Adrenal gland (tissue), 9 donors: ENCODE measurements at regions not wholly inside any gene's neighbourhood (a gene's known extent, or its start where the extent isn't known, plus 50 kb on each side); places are given as distances from the start of the nearest gene placed in this dataset.

ENCODE experiments used
- DNase-seq, 7 donors: peaks; one replicate each; pipeline ENCODE4 v3.0.0-alpha.2; 2019 to 2020
- H3K27ac ChIP-seq, 5 donors: fragments of 200-600 bp; sonication (generic) in 4 of 5; 1 replicate in 3 of 5; 2 replicates in 2 of 5; pipeline versions ENCODE4 v1.5.1 to v1.8.0; 2016 to 2020; ENCODE audit warnings: mild to moderate bottlenecking in 1 of 5
- H3K27me3 ChIP-seq: fragments of 200-600 bp; 2 replicates; pipeline ENCODE4 v1.8.0; 2021
- H3K36me3 ChIP-seq, 2 donors: fragments of 200-600 bp; replicated peaks in 1 of 2; 1 replicate in 1 of 2; 2 replicates in 1 of 2; pipeline versions ENCODE4 v1.5.1 to v1.8.0; 2018 to 2022
- H3K4me1 ChIP-seq, 2 donors: fragments of 200-600 bp; replicated peaks in 1 of 2; 1 replicate in 1 of 2; 2 replicates in 1 of 2; pipeline versions ENCODE4 v1.5.1 to v1.8.0; 2018 to 2021
- H3K4me3 ChIP-seq, 4 donors: fragments of 200-600 bp; sonication (generic) in 3 of 4; one replicate each; pipeline ENCODE4 v1.5.1; 2016 to 2018
- H3K9me3 ChIP-seq, 3 donors: fragments of 200-600 bp; sonication (generic) in 1 of 3; replicated peaks in 1 of 3; 1 replicate in 2 of 3; 2 replicates in 1 of 3; pipeline versions ENCODE4 v1.5.1 to v1.8.0; 2016 to 2021
- POLR2A ChIP-seq, 2 donors: fragments of 450-650 bp; IDR thresholded peaks; one replicate each; pipeline ENCODE4 v1.6.1; 2017; ENCODE audit warnings: antibody characterized with exemption in 2 of 2, mild to moderate bottlenecking in 2 of 2, moderate library complexity in 1 of 2
- WGBS, 4 donors: extraction: QIAGEN DNeasy Blood & Tissue Kit in 2 of 4; methylation state at CpG; one replicate each; pipeline versions ENCODE4 v1.1.5 to v1.1.7; 2013 to 2017; 5-methylcytosine and 5-hydroxymethylcytosine counted together
- intact Hi-C, 2 donors: fragments of 100-400 bp; cut with DNase I; formaldehyde crosslinking; loops; one replicate each; pipeline versions ENCODE4 v1.14.1 to v1.15.0; 2022 to 2023
- TF ChIP-seq, protein P1 (sequence below), 6 experiments: fragments of 450-650 bp in 4 of 6; fragments of 200-600 bp in 2 of 6; sonication (generic) in 1 of 6; IDR thresholded peaks; 1 replicate in 5 of 6; 2 replicates in 1 of 6; pipeline versions ENCODE4 v1.5.1 to v1.8.0; 2016 to 2021; ENCODE audit warnings: antibody characterized with exemption in 6 of 6, mild to moderate bottlenecking in 2 of 6, moderate library complexity in 1 of 6
- donor health status: healthy with polysubstance abuse.
- donor health status: Bipolar disorder and iron deficiency.
- donor health status: DM: yes; HTN: yes; CAD: no.
- donor health status: DM: no; HTN: no; CAD: no.
- donor health status: DM: no; HTN: no; CAD: no.

DNA sequence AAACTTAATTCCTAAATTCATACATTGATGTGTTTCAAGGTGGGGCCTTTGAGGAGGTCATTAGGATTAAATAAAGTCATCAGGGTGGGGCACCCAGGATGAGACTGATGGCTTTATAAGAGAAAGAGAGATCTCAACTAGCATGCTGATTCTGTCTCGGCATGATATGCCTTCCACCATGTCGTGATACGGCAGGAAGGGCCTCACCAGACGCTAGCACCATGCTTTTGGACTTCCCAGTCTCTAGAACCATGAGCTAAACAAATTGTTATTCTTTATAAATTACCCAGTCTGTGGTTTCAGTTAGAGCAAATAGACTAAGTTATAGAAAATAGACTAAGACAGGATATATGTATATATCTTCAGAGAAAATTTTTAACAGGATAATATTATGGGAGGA, 759.6 kb downstream of the MED13L start:
- Histone ChIP-seq H3K4me3 (no peak overlapping the region), H3K27ac (no peak overlapping the region), H3K9me3 (no peaks in the 10 kb centered on the region), H3K27me3 (no peaks in the 10 kb centered on the region), H3K4me1 (no peaks in the 10 kb centered on the region), H3K36me3 (no peaks in the 10 kb centered on the region)
- DNase-seq, result no peak
- no peak for TF ChIP-seq POLR2A (IDR thresholded peaks at IDR 0.05)
- TF ChIP-seq, protein P1, sequence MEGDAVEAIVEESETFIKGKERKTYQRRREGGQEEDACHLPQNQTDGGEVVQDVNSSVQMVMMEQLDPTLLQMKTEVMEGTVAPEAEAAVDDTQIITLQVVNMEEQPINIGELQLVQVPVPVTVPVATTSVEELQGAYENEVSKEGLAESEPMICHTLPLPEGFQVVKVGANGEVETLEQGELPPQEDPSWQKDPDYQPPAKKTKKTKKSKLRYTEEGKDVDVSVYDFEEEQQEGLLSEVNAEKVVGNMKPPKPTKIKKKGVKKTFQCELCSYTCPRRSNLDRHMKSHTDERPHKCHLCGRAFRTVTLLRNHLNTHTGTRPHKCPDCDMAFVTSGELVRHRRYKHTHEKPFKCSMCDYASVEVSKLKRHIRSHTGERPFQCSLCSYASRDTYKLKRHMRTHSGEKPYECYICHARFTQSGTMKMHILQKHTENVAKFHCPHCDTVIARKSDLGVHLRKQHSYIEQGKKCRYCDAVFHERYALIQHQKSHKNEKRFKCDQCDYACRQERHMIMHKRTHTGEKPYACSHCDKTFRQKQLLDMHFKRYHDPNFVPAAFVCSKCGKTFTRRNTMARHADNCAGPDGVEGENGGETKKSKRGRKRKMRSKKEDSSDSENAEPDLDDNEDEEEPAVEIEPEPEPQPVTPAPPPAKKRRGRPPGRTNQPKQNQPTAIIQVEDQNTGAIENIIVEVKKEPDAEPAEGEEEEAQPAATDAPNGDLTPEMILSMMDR (IDR thresholded peaks at IDR 0.05), result no peak
- WGBS, 4 donors, result 82 to 100% (median 93%) methylated on average over 4 of the region's 4 CpGs
- intact Hi-C loops, result no loop called here

DNA sequence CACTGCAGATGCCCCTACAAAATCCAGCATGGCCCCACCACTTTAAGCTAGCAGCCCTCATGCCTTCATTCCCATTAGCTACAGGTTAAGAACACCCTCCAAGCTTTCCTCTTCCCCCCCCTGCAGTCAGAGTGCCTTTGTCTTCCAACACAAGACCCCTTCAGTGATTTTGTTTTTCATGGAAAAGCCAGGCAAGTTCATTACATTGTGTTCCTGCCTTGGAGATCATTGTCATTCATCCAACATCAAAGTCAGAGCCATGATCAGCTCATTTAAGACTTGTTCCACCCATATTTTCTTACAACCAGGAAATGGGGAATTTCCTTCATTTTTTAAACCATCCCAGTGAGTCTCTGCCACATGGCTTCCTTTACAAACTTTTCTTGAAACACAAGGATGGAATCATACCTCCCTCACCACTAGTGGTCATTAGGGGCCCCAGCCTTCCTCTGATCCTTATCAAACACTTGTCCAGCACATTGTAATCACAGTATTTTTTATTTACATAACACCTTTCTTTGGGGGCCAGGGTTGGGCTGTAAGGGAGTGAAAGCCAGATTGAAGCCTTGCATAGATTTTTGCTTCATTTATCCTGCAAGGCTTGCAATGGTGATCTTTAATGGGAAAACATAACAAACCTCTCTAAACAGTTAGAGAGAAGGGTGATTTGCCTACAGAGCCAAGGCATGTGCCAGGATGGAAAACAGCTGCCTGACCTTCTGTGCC, 765.3 kb downstream of the MED13L start:
- H3K36me3 ChIP-seq, result no peaks in the 10 kb centered on the region
- no peak overlapping the region for H3K4me3 ChIP-seq
- intact Hi-C loops, result no loop called here
- DNase-seq, result no peak
- H3K27ac ChIP-seq, result no peak overlapping the region
- no peak for TF ChIP-seq POLR2A (IDR thresholded peaks at IDR 0.05)
- TF ChIP-seq, protein P1 (IDR thresholded peaks at IDR 0.05), result no peak
- H3K27me3 ChIP-seq, result no peaks in the 10 kb centered on the region
- H3K4me1 ChIP-seq, result peaks cover 0 to 4% of the 10 kb centered on the region in 2 donors
- no peaks in the 10 kb centered on the region for H3K9me3 ChIP-seq

DNA sequence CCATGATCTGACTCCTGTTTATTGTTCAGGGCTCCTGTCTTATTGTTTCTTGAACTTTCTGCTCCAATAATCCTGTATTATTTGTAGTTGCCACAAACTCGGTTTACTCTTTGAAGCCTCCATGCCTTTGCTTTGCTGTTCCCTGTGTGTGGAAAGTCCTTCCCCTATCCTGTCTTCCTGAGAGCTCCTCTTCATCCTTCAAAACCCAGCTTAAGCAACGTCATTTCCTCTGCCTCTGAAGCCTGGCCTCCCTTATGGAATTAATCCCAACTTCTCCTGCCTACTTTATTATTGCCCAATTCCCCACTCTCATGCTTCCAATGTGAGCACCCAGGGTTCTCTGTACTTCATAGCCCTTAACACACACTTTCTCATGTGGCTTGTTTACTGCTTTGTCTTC, 766.2 kb downstream of the MED13L start:
- Histone ChIP-seq H3K9me3 (no peaks in the 10 kb centered on the region), H3K27ac (no peak overlapping the region), H3K4me1 (peaks cover 0 to 4% of the 10 kb centered on the region in 2 donors), H3K27me3 (no peaks in the 10 kb centered on the region), H3K4me3 (no peak overlapping the region), H3K36me3 (no peaks in the 10 kb centered on the region)
- DNase-seq, result no peak
- WGBS, 4 donors, result 36 to 89% (median 60%) methylated on average over 2 of the region's 2 CpGs
- intact Hi-C loops, result no loop called here
- no peak for TF ChIP-seq POLR2A (IDR thresholded peaks at IDR 0.05)
- TF ChIP-seq, protein P1 (IDR thresholded peaks at IDR 0.05), result no peak

DNA sequence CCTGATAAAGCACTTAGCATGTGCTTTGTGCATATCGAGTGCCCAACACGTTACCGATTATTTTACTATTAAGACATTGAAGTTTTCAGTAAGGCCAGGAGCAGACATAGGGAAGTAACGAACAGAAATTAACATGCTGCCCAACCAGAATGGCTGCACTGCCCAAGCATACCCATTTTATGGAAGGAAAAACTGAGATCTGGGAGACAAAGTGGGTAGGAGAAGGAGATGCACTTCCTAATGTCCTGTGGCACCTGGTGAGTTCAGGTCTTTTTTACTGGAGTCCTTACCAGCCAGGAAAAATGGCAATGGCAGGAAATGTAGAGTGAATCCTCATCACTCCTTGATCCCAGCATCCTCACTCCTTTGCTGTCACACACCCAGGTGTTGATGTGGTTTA, 768.5 kb downstream of the MED13L start:
- intact Hi-C loops, result no loop called here
- no peaks in the 10 kb centered on the region for H3K9me3 ChIP-seq
- no peak for DNase-seq

More for the DNA sequence above, 768.5 kb downstream of the MED13L start:
- 91 to 95% (median 93%) methylated on average over 4 of the region's 4 CpGs for WGBS, 4 donors
- Histone ChIP-seq H3K4me1 (peaks cover 0 to 4% of the 10 kb centered on the region in 2 donors), H3K4me3 (no peak overlapping the region), H3K27ac (no peak overlapping the region), H3K36me3 (no peaks in the 10 kb centered on the region), H3K27me3 (no peaks in the 10 kb centered on the region)
- TF ChIP-seq POLR2A (IDR thresholded peaks at IDR 0.05), result no peak
- TF ChIP-seq, protein P1 (IDR thresholded peaks at IDR 0.05), result no peak
